GM12872 (cell line): ENCODE measurements at regions not wholly inside any gene's neighbourhood (a gene's known extent, or its start where the extent isn't known, plus 50 kb on each side); places are given as distances from the start of the nearest gene placed in this dataset.

ENCODE experiments used
- TF ChIP-seq, protein P1 (sequence below): IDR thresholded peaks from 3 replicates; pipeline ENCODE4 v1.5.1; 2011; ENCODE audit warnings: low read depth, mild to moderate bottlenecking, low read length, moderate library complexity; ENCODE audit not compliant: insufficient read depth

- TF ChIP-seq, protein P1, sequence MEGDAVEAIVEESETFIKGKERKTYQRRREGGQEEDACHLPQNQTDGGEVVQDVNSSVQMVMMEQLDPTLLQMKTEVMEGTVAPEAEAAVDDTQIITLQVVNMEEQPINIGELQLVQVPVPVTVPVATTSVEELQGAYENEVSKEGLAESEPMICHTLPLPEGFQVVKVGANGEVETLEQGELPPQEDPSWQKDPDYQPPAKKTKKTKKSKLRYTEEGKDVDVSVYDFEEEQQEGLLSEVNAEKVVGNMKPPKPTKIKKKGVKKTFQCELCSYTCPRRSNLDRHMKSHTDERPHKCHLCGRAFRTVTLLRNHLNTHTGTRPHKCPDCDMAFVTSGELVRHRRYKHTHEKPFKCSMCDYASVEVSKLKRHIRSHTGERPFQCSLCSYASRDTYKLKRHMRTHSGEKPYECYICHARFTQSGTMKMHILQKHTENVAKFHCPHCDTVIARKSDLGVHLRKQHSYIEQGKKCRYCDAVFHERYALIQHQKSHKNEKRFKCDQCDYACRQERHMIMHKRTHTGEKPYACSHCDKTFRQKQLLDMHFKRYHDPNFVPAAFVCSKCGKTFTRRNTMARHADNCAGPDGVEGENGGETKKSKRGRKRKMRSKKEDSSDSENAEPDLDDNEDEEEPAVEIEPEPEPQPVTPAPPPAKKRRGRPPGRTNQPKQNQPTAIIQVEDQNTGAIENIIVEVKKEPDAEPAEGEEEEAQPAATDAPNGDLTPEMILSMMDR = no peak
Measured at GRCh38 chr12:124424516-124424905, 129.6 kb downstream of the RFLNA start.

GRCh38 chr12:124423761-124424515 is 129.0 kb downstream of the RFLNA start:
- TF ChIP-seq, protein P1 = no peak

DNA sequence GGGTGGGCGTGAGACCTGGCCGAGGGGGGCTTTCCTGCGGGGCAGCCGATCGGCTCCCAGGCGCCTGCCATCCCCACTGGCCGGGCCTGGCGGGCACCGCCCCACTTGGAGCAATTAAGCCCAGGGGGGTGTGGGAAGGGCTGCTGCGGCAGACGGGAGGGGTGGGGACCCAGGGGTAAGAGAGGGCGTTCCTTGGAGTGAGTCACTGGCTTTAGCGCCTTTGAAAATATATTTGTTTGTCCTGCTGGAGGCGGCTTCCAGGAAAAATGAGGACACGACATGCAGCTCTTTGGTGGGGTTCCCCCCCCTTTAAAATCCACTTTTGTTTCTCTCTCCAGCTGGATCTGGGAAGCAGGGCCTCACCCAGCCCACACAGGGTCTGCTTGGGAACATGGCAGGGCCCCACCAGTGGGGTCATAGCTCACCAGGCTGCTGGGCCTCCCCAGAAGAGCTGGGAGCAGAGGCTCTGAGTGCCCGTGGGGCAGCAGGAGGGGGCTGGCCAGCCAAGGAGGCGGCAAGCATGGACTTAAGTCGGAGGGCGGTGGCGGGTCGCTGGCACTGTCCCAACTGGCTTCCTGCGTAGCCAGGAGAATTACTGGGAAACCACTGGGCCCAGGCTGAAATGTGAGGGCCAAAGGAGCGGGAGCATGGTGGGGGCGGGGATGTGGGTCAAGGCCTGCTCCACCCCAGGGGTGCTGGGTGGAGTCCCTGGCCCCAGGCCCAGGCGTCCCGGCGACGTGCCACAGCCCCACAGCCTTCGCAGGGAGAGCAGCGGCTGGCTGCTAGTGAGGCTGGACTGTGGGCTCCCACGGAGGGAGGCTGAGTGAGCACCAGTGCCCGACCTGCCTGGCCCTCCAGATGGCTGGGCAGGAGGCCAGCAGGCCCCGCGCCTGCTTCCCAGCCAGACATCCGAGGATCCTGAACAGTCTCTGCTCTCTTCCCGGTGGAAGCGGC is 128.0 kb downstream of the RFLNA start:
- TF ChIP-seq, protein P1 = no peak

DNA sequence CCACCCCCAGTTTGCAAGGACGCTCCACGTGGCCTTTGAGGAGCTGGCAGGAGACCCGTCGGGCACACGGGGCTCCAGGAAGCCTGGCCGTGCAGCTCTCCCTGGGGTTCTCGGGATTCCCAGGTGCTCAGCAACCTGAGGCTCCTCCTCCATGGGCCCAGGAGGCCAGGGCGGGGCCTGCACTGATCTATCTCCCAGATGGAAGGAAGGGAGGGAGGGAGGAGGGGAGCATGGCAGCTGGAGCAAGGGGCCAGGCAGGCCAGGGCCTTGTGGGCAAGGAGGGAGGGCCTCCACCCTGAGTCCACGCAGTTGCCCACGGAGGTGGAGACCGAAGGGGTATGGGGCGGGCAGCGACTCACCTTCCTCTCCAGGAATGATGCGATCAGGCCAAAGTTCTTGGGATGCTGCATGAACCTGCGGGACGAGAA is 127.3 kb downstream of the RFLNA start:
- TF ChIP-seq, protein P1 = no peak

DNA sequence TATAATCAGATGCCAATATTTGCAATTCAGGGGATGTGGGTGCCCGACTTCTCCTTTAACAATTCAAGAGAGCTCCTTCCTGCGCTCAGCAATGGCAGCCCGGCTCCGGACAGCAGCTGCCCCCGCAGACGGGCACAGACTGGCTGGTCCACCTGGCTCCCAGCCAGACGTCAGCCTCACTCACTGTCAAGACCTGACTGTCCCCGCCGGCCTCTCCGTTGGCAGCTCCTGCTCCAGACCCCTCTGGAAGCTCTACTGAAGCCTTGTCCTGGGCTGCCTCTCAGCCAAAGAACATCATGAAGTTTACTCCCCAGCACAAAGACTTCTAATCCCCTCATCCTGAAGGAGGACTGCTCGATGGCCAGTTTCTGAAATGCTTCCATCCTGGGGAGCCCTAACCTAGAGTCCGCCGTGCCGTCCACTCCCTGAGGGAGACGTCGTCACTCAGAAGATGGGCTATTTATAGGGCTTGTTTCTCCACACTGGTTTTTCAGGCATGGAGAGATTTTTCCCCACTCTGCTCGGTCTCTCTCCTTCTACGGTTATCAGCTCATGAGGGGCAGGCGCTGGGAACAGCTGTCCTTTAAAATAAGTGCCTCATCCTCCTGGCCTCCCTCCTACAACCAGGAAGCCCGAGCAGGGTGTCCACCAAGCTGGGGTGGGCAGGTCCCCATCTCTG is 126.2 kb downstream of the RFLNA start:
- TF ChIP-seq, protein P1 = no peak

GRCh38 chr12:124420041-124420995 is 125.4 kb downstream of the RFLNA start:
- TF ChIP-seq, protein P1 = no peak
